OCI-LY7 (cell line): ENCODE measurements at regions not wholly inside any gene's neighbourhood (a gene's known extent, or its start where the extent isn't known, plus 50 kb on each side); places are given as distances from the start of the nearest gene placed in this dataset.

Experiments used
- BruUV-seq: library from RNA; stranded (reverse); fragments of 400-500 nt; replicated peaks from 2 replicates; lab custom pipeline; 2021; lab: Mats Ljungman, UMichigan
- CTCF ChIA-PET: fragments of 300-600 bp; sonication (Branson Sonifier 250); formaldehyde crosslinking; loops from one replicate; lab custom pipeline; 2022; ENCODE audit warnings: antibody characterized with exemption; ENCODE audit not compliant: unreplicated experiment; lab: Charles Lee
- POLR2A ChIA-PET: fragments of 300-600 bp; sonication (Branson Sonifier 250); formaldehyde crosslinking; loops from one replicate; lab custom pipeline; 2022; ENCODE audit warnings: antibody characterized with exemption; lab: Charles Lee
- DNase-seq: peaks from one replicate; pipeline ENCODE4 v3.0.0-alpha.2; 2015; ENCODE audit warnings: low spot score
- H2AFZ ChIP-seq: fragments of 200-600 bp; sonication (generic), shearing (Covaris generic); 2 replicates; pipeline ENCODE4 v1.6.1; 2014; ENCODE audit warnings: mild to moderate bottlenecking, antibody characterized with exemption, low read length, moderate library complexity
- H3K27ac ChIP-seq: fragments of 200-600 bp; sonication (generic); 2 replicates; pipeline ENCODE4 v1.5.1; 2014; ENCODE audit warnings: mixed run types, low read depth, mild to moderate bottlenecking, moderate library complexity, low read length, inconsistent platforms; ENCODE audit not compliant: poor library complexity, severe bottlenecking
- H3K36me3 ChIP-seq: fragments of 200-600 bp; sonication (generic); 2 replicates; pipeline ENCODE4 v1.6.1; 2014; ENCODE audit warnings: mild to moderate bottlenecking, antibody characterized with exemption, low read length, moderate library complexity, mixed read lengths; ENCODE audit not compliant: insufficient read depth
- H3K4me1 ChIP-seq: fragments of 200-600 bp; sonication (generic); 2 replicates; pipeline ENCODE4 v1.5.1; 2014; ENCODE audit warnings: mild to moderate bottlenecking, low read length; ENCODE audit not compliant: insufficient read depth, poor library complexity, severe bottlenecking
- H3K4me2 ChIP-seq: fragments of 200-600 bp; sonication (generic); 2 replicates; pipeline ENCODE4 v1.6.1; 2014; ENCODE audit warnings: mild to moderate bottlenecking, low read length
- H3K4me3 ChIP-seq: fragments of 200-600 bp; sonication (generic); 2 replicates; pipeline ENCODE4 v1.5.1; 2014; ENCODE audit warnings: mild to moderate bottlenecking, low read depth, low read length; ENCODE audit not compliant: poor library complexity, severe bottlenecking
- H3K79me2 ChIP-seq: fragments of 200-600 bp; sonication (generic); 2 replicates; pipeline ENCODE4 v1.6.1; 2016; ENCODE audit warnings: low read depth, mild to moderate bottlenecking, low read length, moderate library complexity, mixed read lengths; ENCODE audit not compliant: insufficient read depth
- H3K9me2 ChIP-seq: fragments of 200-600 bp; sonication (generic); 2 replicates; pipeline ENCODE4 v1.6.1; 2016; ENCODE audit warnings: mild to moderate bottlenecking, low read length, mixed read lengths; ENCODE audit not compliant: insufficient read depth
- H3K9me3 ChIP-seq: fragments of 200-600 bp; sonication (generic); 2 replicates; pipeline ENCODE4 v1.6.1; 2014; ENCODE audit warnings: mild to moderate bottlenecking, mixed run types, low read length, mixed read lengths
- H4K20me1 ChIP-seq: fragments of 200-600 bp; sonication (generic); 2 replicates; pipeline ENCODE4 v1.6.1; 2014; ENCODE audit warnings: mild to moderate bottlenecking, antibody characterized with exemption, low read length, moderate library complexity, mixed read lengths; ENCODE audit not compliant: insufficient read depth
- EZH2phosphoT487 ChIP-seq: fragments of 200-600 bp; sonication (generic); IDR thresholded peaks from 2 replicates; pipeline ENCODE4 v1.6.1; 2018; ENCODE audit warnings: low read depth, borderline replicate concordance, mild to moderate bottlenecking, mixed run types, antibody characterized with exemption, low read length, moderate library complexity, mixed read lengths
- intact Hi-C: fragments of 100-400 bp; cut with micrococcal nuclease; formaldehyde crosslinking; loops from one replicate; pipeline ENCODE4 v1.10.0; 2022; ENCODE audit not compliant: unreplicated experiment
- TF ChIP-seq, protein P1 (sequence below): fragments of 200-600 bp; sonication (generic); conservative IDR thresholded peaks from 2 replicates; pipeline ENCODE4 v1.5.1; 2014; ENCODE audit warnings: mild to moderate bottlenecking, antibody characterized with exemption, low read length, moderate library complexity, mixed read lengths

DNA sequence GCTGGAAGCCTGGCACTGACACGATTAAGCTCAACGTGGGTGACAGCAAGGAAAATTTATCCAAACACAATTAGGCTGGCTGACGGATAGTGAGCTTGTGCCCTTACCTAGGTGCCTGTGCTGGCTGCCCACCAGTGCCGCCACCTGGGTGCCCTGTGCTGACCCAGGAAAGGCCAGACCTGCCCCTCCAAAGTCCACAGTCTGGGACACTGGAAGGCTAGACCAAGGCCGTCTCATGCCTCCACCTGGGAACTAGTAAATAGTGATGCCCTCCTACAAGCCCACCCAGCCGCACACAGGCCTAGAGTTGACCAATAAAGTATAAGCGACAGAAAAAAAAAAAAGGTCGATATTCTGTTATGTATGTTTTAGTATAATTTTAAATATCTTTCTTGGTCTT is 142.6 kb upstream of the MCHR2 start:
- no peaks in the 10 kb centered on the region for H3K4me1 ChIP-seq
- no peaks in the 10 kb centered on the region for H3K36me3 ChIP-seq
- no peaks in the 10 kb centered on the region for H3K9me2 ChIP-seq
- no peaks in the 10 kb centered on the region for H3K79me2 ChIP-seq
- ChIA-PET CTCF (no interaction called here), POLR2A (no interaction called here)
- intact Hi-C loops = no loop called here
- no TSS peak for BruUV-seq
- no peak overlapping the region for H3K27ac ChIP-seq
- H2AFZ ChIP-seq = no peak overlapping the region
- no peak overlapping the region for H3K4me2 ChIP-seq
- DNase-seq = no peak
- TF ChIP-seq EZH2phosphoT487 = no peak
- TF ChIP-seq, protein P1, sequence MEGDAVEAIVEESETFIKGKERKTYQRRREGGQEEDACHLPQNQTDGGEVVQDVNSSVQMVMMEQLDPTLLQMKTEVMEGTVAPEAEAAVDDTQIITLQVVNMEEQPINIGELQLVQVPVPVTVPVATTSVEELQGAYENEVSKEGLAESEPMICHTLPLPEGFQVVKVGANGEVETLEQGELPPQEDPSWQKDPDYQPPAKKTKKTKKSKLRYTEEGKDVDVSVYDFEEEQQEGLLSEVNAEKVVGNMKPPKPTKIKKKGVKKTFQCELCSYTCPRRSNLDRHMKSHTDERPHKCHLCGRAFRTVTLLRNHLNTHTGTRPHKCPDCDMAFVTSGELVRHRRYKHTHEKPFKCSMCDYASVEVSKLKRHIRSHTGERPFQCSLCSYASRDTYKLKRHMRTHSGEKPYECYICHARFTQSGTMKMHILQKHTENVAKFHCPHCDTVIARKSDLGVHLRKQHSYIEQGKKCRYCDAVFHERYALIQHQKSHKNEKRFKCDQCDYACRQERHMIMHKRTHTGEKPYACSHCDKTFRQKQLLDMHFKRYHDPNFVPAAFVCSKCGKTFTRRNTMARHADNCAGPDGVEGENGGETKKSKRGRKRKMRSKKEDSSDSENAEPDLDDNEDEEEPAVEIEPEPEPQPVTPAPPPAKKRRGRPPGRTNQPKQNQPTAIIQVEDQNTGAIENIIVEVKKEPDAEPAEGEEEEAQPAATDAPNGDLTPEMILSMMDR = no peak
- no peaks in the 10 kb centered on the region for H3K9me3 ChIP-seq
- no peak overlapping the region for H3K4me3 ChIP-seq
- H4K20me1 ChIP-seq = no peaks in the 10 kb centered on the region

DNA sequence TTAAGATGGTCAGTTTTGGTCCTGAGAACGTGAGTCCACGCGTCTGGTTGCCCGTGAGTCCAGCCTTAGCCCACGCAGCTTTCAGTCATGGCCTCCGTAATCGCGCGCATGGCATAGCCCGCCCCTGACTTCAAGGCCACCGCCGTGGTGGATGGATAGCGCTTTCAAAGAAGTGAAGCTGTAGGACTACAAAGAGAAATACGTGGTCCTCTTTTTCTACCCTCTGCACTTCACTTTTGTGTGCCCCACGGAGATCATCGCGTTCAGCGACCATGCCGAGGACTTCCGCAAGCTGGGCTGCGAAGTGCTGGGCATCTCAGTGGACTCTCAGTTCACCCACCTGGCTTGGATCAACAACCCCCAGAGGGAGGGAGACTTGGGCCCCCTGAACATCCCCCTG is 142.0 kb upstream of the MCHR2 start:
- POLR2A ChIA-PET = no interaction called here
- TF ChIP-seq, protein P1 = no peak
- no peak for TF ChIP-seq EZH2phosphoT487
- Histone ChIP-seq H2AFZ (no peak overlapping the region), H3K4me3 (no peak overlapping the region), H3K27ac (no peak overlapping the region), H3K79me2 (no peaks in the 10 kb centered on the region), H3K4me1 (no peaks in the 10 kb centered on the region), H3K36me3 (no peaks in the 10 kb centered on the region), H3K9me3 (no peaks in the 10 kb centered on the region), H3K9me2 (no peaks in the 10 kb centered on the region), H3K4me2 (no peak overlapping the region), H4K20me1 (no peaks in the 10 kb centered on the region)
- DNase-seq = no peak
- CTCF ChIA-PET = no interaction called here
- BruUV-seq = no TSS peak
- intact Hi-C loops = no loop called here

DNA sequence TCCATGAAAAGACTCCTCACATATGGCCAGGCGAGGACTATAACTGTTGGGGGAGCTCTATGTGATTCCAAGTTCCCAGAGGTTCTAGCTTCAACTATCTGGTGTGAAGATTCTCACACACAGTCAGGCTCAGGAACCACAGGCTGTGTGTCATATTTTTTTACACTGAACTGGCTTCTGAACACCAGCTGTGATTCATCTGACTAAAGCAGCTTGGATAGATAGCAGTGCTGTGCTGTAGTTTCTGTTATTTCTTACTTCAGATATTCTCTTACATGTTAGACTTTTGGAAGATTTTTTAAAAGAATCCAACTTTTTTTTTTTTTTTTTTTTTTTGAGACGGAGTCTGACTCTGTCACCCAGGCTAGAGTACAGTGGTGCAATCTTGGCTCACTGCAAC is 140.7 kb upstream of the MCHR2 start:
- Histone ChIP-seq H3K4me2 (no peak overlapping the region), H3K36me3 (no peaks in the 10 kb centered on the region), H3K79me2 (no peaks in the 10 kb centered on the region), H3K9me2 (no peaks in the 10 kb centered on the region), H3K9me3 (no peaks in the 10 kb centered on the region), H3K27ac (no peak overlapping the region), H2AFZ (no peak overlapping the region), H4K20me1 (no peaks in the 10 kb centered on the region), H3K4me3 (no peak overlapping the region), H3K4me1 (no peaks in the 10 kb centered on the region)
- intact Hi-C loops = no loop called here
- DNase-seq = no peak
- TF ChIP-seq EZH2phosphoT487 = no peak
- ChIA-PET CTCF (no interaction called here), POLR2A (interaction anchor here (0.7 kb wide), 1 partner anchor 72 kb away, joined by 7 read pairs; no protein-coding TSS in a partner anchor)
- no TSS peak for BruUV-seq
